Left lobe of liver (tissue), 2 donors: ENCODE measurements at regions not wholly inside any gene's neighbourhood (a gene's known extent, or its start where the extent isn't known, plus 50 kb on each side); places are given as distances from the start of the nearest gene placed in this dataset.

Experiments used
- ATAC-seq: fragments of 200-7000 bp; cut with Tn5 transposase; one replicate; pipeline ENCODE4 v1.9.1; 2020; ENCODE audit warnings: mild to moderate bottlenecking, moderate library complexity
- DNase-seq: peaks from one replicate; pipeline ENCODE4 v3.0.0-alpha.2; 2020; ENCODE audit warnings: low spot score
- donor health status: DM: no; HTN: no; CAD: no; lungs with moderate emphysema.
- donor health status: DM: no; HTN: yes; CAD: no.

DNA sequence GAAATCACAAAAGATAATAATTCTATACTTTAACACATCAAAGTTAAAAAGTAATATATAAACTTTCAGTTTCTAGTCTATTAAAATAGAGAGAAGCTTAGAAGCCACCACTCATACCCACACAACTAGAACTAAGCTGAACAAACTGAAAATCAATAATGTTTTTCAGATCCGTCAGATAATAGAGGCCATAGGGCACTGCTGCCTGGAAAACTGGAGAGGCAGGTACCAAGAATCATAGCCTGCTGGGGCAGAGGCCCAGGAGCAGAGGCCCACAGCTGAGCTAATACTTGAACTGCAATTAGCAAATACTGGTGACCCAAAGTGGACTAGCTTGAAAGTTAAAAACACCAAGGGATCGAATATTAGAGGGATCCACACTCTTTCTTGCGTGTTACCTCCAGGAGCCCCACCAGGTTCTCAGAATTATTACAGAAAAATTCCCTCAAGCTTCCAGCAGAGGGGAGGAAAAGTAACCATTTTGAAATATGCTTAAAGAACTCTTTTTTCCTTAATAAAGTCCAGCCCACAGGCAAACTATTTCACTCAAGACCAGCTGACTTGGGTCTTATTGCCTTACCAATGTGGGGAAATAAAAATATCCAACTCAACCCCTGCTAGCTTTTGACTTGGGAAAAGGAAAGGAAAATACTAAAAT, 774.1 kb upstream of the IGFBP3 start:
- DNase-seq (peak; percentile 77), ATAC-seq (peak; percentile 100)

DNA sequence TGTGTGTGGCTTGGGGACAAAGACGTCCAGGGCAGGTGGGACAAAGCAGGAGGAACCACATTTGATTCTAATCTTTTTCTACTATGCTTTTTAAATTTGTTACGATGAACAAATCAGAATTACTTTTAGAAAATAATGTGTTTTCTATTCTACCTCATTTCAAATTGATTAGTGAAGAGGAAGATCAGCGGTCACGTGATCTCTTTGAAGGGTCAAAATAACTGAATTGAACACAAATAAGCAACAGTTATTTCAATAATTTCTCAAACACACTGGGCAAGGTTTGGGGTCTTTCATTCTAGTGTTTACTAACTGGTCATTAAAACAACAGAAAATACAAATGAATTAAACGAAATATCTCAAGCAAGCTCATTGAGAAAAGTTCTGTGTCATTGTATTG, 773.0 kb upstream of the IGFBP3 start:
- no peak for ATAC-seq
- DNase-seq = no peak

DNA sequence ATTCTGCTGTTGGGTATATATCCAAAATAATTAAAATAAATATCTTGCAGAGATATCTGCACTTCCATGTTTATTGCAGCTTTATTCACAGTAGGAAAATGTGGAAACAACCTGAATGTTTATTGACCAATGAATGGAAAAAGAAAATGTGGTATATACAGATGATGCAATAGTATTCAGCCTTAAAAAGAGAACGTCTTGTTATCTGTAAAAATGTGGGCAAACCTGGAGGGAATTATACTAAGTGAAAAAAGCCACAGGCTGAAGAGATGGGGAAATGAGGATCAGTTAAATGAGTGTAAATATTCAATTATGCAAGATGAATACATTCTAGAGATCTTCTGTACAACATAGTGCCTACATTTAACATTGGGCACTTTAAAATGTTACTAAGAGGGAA, 766.1 kb upstream of the IGFBP3 start:
- DNase-seq = no peak
- no peak for ATAC-seq

DNA sequence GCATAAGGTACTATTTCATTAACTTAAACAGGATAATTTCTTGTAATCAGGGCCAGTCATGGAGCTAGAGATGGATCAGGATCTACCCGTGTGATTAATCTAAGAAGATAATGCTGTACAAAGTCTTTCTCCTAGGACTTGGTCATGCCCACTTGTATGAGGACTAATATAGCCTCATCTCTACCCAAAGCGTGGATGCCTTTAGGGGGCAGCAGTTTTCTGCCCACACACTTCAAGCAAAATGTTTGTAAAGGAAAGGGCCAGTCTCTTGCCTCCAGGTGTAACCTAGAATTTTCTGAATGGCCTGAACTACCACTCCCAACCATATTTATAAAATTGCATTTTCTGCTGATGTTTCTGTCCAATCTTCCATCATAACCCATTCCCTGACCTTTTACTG, 764.0 kb upstream of the IGFBP3 start:
- ATAC-seq = peak; percentile 84
- peak; percentile 48 for DNase-seq

DNA sequence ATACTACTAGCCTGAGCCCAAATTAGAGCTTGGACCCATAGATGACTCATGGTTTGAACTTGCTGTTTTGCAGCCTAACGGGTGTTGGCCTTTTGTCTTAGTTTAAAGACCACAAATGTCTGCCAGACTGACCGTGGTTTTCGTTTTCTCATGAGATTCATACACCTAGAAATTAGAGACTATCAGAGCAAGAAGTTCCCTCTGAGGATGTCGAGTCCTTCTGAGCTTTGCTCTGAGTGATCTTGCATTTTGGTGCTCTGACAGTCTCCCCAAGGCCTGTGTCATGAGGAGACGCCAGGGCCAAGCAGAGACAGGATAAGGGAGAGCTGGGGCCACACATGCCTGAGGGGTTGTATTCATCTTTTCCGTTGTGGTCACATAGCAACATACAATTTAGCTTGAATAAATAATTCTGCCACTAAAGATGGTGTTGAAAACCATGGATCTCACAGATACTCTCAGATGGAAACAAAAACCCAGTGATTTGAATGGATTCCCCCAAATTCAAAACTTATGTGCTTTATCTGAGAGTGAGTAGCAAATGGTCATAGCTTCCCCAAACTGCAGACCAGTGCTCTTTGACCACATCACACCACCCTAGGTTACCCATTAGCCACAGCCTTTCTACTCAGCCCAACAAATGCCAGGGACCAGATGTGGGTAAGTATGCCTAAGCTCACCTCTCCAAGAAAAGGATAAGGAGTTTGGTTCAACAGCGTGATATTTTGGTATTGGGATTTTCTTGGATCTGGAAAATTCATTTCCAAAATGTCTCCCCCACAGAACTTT, 762.0 kb upstream of the IGFBP3 start:
- peak; percentile 51 for ATAC-seq
- DNase-seq = no peak

DNA sequence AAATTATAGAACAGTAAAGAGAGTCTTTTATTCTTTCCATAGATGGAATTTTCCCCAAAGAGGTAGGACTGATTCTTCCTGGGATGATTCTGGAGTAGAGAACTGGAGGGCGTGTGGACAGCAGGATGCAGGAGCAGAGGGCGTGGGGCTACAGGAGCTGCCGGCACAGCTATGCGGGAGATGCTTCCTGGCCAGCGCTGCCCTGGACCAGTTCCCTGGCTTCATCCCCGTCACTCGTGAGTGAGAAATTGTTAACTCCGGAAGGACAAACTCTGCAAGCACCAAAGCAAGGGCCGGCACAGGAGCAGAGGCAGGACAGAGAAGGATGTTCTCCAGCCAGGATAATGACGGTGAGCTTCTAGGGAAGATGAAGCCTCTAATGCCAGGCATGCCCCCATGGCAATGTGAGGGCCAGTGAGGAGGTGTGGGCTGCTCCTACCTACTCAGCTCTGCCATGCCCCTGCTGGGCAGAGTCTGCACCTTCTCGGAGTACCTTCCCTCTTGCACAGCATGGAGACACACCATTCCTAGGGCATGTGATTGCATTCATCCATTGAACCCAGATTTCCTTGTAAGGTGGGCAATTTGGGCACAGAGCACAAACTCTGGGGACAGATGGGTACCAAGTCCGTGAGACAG, 760.9 kb upstream of the IGFBP3 start:
- DNase-seq (no peak), ATAC-seq (no peak)

DNA sequence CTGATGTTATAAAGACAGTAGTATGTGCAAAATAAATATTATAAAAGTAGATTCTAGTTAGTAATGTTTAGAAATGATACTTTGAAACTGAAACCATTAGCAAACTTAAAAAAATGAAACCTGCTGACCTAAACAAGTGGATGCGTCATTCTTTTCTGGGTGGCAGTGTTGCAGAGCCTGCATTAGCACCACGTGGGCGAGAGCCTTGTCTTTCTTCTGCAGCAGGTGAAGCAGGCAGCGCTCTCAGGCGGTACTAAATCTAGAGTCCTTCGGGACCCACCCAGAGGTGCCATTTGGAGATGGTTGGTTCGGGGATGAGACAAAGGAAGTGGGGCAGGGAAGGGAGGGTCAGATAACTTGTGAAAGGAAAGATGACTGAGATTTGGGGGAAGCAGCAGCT, 759.1 kb upstream of the IGFBP3 start:
- no peak for DNase-seq
- peak; percentile 68 for ATAC-seq

DNA sequence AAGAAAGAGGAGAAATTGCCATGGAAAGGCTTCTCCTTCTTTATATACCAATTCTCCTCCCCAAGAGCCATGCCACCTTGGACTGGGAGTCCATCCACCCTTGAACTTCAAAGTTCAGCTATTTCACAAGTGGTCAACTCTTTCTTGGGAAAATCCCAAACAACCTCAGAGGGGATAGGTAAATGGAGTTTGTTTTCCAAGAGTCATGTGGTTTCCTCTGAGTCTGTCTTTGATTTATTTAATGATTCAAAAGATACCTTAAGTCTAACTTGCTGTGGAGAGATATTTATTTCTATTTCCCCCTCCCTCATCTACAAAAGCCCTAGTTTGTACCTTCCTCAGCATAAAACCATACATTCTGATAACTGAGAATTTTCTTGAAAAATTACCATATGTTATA, 758.6 kb upstream of the IGFBP3 start:
- DNase-seq (no peak), ATAC-seq (no peak)

DNA sequence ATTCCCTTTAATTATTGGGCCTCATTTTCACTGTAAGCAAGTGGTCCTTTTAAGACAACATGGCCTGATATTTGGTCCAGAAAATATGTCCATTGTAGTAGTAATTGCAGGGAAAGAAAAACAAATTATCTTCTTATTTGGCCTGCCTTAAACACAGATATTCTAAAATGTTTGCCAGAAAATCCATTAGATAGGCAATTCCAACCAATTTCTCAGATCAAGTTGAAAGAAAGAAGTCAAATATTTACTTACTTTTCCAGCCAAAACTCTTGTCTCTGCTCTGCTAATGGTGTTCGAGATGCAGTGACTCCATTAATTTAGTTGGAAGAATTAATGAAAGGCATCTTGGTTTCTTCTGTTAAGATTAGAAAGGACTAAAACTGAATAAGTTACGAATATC, 757.3 kb upstream of the IGFBP3 start:
- no peak for ATAC-seq
- DNase-seq = no peak

DNA sequence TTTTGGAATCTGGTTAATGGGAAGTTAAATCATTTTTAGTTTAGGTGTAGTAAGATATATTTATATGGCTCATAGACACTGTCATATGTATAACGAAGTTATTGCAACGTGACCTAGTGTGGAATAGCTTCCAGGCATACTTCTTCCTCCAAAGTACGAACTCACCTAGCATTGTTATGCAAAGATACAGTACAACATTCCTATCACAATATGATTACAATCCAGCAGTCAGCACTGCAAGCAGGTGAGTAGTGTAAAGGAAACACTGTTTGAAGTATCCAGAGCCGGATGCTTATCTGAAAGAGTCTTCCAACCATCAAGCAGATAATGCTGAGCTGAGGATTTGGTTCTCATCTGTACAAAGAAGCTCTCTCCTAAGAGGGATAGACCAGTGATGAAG, 754.4 kb upstream of the IGFBP3 start:
- no peak for ATAC-seq
- DNase-seq = no peak

DNA sequence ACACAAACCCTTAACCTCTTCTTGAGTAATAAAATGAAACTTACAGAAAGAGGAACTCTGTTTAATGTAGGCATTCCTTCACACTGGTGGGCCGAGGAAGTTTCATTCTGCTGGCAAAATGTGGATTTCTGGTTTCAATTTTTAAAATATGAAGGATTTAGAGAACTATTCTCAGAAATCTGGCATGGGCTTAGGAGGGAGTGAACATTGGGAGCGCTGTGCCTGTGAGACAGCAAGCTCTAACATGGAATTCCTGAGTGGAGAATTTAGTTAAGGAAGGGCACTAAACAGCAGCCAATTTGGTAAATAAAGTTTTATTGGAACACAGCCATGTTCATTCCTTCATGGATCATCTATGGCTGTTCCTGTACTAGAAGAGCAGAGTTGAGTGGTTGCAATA, 751.8 kb upstream of the IGFBP3 start:
- ATAC-seq (no peak), DNase-seq (no peak)

DNA sequence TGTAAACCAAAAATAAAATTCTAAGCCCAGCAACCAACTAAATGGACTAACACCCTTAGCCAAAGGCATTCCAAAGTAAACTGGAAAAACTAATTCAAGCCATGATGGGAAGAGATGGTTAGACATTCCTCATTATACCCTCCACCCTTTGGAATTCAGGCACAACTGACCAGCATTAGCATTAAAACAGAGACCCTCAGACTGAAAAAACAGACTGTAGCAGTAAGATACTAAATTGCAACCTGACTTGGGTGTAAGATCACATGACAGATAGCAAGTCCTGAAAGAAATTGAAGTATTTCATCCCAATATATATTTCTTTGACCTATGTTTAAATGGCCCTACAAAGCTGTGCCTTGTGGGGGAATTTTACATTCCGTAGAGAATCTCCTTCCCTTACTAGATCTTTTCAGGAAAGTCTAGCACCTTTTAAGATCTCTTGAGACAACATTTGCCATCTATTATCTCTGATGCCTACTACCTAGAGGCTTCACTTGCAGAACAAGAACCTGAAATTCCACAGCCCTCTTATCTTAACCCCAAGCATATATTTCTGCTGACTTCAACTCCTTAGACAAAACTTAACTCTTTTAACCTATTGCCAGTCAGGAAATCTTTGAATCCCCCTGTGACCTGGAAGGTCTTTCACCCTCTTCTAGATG, 750.2 kb upstream of the IGFBP3 start:
- DNase-seq (no peak), ATAC-seq (no peak)

DNA sequence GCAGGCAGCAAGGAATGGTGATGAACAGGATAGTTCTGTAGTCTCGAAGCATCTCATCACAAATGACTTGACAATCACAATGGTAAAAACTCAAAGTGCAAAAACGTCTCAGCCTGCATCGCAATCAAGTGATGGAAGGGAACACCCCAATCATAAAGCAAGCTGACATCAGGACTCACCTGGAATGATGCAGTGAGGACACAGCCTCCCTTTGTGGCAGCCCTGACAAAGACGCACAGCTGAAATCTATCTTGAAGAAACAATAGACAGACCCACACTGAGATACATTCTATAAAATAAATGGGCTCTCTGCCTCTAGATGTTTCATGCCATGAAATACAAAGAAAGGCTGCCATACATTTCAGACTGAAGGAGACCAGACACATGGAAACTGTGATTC, 748.0 kb upstream of the IGFBP3 start:
- ATAC-seq (no peak), DNase-seq (no peak)

DNA sequence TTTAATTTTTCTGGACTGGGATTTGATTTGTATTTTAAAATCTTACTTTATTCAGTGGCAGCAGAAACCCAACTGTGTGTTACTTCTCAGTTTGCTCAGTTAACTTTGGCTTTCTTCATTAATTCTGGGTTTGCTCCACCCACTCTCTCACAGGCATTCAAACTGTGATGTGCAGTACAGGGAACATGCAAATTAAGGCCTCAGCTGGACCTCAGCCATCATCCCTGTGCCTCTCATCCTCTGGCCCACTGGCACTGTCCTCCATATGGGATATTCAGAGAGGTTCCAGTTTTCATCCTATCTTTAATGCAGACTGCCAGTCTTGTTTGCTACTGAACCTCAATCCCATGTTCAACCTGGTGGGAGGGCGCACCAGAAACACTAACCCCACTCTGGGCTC, 743.4 kb upstream of the IGFBP3 start:
- ATAC-seq (no peak), DNase-seq (no peak)

DNA sequence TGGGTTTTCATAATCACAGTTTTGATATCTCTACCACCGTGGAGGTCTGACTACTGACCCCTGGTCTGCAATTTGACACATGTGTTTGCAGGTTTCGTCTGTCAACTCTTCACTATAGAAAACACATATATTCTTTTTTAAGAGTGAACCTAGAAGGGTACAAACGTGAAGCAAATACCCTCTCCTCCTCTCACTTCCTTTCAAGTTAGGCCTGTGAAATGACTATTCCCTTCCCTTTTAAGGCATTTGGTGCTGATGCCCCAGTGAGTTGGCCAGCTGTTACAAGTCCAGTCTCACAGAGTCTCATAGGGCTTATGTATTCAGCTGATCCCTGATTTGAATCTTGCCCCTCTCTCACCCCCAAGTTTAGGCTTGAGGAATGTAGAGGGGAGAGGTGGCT, 742.0 kb upstream of the IGFBP3 start:
- ATAC-seq = no peak

DNA sequence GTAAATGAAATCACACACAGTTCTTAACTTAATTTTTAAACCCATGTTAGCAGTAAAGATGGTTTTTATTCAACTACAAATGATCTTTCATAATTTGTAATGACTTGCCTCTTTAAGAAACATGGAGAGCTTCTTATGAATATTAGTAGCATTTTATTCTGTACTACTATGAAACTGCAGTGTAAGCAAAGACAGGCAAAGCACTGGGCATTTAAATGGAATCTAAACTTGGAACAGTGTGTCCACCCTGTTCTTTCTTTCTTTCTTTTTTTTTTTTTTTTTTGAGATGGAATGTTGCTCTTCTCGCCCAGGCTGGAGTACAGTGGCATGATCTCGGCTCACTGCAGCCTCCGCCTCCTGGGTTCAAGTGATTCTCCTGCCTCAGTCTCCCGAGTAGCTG, 740.4 kb upstream of the IGFBP3 start:
- no peak for DNase-seq
- no peak for ATAC-seq

More for the DNA sequence above, 742.0 kb upstream of the IGFBP3 start:
- DNase-seq = no peak

DNA sequence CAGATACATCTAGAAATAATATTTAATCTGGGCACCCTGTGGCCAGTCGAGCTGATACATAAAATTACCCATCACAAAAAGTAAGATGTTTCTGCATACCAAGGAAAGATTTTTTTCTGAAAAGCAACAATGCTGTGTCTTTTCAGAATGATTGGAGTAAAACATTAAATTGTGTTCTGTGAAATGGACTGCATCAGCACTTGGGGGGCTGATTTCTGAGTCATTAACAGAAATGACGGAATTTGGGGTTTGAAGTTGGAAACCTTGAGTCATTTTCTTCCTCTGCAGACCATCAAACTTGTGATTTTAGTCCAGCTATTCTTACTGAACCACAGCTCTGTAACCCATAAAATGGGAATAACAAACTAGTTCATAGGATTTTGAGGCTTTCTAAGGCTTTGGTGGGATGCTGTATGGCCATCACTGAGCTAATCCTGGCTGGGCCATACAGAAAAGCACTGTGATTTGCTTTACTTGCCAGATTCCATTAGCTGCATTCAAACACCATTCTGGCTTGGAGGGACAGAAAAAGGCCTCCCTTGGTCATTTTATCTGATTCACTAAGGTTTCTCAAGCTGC, 739.4 kb upstream of the IGFBP3 start:
- ATAC-seq (no peak), DNase-seq (no peak)

DNA sequence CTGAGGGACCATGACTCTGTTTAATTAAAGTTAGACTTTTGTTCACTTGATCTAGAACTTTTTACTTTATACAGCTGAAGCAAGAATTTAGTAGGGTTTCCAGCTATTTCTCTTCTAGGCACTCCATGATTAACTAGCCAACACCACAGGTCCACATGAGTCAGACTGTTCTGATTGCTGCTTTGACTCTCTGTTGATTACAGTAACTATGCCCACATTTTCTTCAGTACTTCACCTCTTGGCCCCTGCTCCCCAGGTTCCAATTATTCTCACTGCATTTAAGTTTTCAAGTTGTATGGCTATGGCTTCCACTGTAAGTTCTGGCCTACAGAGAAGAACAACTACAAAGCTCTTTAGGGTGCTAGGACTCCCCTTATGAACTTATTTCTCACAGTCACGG, 737.2 kb upstream of the IGFBP3 start:
- DNase-seq (no peak), ATAC-seq (no peak)

DNA sequence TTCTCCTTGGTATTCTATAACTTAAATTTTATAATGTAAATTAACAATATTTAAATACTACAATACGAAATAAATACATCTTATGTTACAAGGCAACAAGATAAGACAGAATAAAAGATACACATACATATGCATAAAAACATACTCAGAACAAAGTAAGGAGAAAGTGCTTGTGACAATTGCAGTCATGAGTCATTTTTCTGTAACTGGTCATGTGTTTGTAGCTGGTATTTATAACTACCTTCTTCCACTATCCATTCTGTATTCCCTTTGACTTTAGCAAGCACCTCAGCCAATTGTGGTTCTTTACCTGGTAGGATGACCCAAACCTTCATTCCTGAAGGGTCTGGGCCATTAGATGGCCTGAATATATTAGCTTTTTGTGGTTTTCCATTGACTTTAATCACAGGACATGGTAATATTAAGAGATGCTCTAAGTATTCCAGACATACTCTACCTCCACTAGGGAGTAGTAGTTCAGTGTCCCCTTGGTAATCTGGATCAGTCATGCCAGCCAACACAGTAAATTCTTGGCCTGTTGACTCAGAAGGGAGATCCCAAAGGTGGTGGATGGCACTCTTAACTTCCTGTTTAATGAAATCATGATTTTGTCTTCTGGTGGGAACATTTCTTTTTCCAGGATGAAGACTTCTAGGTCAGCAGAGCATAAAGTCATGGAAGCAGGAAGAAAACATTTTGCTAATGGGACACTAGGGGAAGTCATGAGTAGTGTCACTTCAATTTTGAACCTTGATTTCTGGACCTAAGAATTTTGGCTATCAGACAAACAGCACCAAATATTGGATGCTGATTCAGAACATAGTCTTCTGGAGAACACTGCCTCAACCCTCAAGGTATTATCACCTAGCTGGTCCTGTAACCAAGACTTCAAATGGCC, 733.7 kb upstream of the IGFBP3 start:
- ATAC-seq (no peak), DNase-seq (no peak)

DNA sequence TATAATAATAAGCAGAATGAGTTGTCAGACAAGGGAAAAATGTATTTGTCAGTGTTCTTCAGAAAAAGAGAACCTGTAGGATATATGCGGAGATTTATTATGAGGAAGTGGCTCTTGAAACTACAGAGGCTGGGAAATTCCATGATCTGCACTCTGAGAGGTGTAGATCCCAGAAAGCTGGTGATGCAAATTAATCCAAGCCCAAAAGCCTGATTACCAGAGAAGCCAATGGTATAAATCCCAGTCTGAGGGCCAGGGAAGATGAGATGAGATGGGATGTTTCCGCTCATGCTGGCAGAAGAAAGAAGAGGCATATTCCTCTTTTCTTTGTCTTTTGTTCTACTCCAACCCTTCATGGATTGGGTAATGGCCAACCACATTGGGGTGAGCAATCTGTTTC, 732.8 kb upstream of the IGFBP3 start:
- DNase-seq = no peak
- ATAC-seq = no peak
